ENCODE measurements at regions not wholly inside any gene's neighbourhood (a gene's known extent, or its start where the extent isn't known, plus 50 kb on each side); places are given as distances from the start of the nearest gene placed in this dataset.

DNA sequence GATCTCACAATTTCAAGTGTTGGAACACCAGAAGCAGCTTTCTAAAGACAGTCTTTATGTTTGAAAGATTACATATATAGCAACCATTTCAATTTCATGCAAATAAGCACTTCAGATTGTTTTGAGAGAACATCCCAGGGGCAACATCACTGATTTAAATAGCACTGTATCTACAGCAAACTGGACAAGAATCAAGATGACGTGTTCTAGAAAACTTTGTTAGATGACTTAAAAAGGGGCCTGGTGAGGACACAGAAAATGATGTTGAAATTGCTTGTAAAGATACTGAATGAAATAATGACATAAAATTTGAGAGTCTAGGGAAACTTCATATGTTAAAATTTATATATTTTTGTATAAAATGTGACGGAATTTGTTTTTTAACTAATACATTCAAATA, 277.1 kb downstream of the KLF12 start:
- Histone ChIP-seq H3K4me2 (no peak overlapping the region), H3K36me3 (replicated peaks; ENCODE audit: insufficient read depth, low read depth) (no peaks in the 10 kb centered on the region), H3K79me2 (no peaks in the 10 kb centered on the region), H3K9me3 (ENCODE audit: low read depth) (no peaks in the 10 kb centered on the region), H3K4me3 (no peak overlapping the region), H3K27ac (no peak overlapping the region), H3K4me1 (ENCODE audit: insufficient read depth) (no peaks in the 10 kb centered on the region), H3K27me3 (no peaks in the 10 kb centered on the region), H3K9me2 (replicated peaks; ENCODE audit: insufficient read depth) (no peaks in the 10 kb centered on the region), H2AFZ (no peak overlapping the region), H4K20me1 (ENCODE audit: insufficient read depth, poor library complexity, severe bottlenecking) (no peaks in the 10 kb centered on the region)
- TF ChIP-seq EZH2 (IDR thresholded peaks at IDR 0.05; ENCODE audit: borderline replicate concordance) = no peak
- no peak for TF ChIP-seq EZH2phosphoT487 (IDR thresholded peaks at IDR 0.05; ENCODE audit: low read depth, severe bottlenecking, unreplicated experiment)
- TF ChIP-seq, protein P1, sequence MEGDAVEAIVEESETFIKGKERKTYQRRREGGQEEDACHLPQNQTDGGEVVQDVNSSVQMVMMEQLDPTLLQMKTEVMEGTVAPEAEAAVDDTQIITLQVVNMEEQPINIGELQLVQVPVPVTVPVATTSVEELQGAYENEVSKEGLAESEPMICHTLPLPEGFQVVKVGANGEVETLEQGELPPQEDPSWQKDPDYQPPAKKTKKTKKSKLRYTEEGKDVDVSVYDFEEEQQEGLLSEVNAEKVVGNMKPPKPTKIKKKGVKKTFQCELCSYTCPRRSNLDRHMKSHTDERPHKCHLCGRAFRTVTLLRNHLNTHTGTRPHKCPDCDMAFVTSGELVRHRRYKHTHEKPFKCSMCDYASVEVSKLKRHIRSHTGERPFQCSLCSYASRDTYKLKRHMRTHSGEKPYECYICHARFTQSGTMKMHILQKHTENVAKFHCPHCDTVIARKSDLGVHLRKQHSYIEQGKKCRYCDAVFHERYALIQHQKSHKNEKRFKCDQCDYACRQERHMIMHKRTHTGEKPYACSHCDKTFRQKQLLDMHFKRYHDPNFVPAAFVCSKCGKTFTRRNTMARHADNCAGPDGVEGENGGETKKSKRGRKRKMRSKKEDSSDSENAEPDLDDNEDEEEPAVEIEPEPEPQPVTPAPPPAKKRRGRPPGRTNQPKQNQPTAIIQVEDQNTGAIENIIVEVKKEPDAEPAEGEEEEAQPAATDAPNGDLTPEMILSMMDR (IDR thresholded peaks at IDR 0.05; ENCODE audit: poor library complexity) = no peak
- DNase-seq (ENCODE audit: low spot score) = no peak
- WGBS (ENCODE audit: low lambda C conversion rate, missing lambda C conversion rate) = 99% methylated on average over 2 of the region's 2 CpGs

DNA sequence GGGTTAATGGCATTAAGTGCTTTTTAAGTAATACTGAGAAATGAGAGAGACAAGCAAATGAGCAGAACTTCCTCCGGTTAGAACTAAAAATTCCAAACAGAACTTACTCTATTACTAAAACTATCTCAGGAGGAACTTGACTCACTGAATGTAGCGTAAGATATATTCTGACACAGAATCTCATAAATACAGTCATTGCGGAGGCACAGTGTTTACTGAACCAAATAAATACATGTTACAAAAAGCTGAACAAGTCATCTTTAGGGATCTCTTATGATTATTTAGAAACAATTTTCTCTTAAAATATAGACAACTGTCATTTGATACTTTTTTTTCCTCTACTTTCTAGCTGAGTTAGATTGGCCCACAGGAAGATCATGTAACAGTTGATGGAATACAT, 283.1 kb downstream of the KLF12 start:
- WGBS (ENCODE audit: low lambda C conversion rate, missing lambda C conversion rate) = 61% methylated on average over 3 of the region's 3 CpGs
- Histone ChIP-seq H3K36me3 (replicated peaks; ENCODE audit: insufficient read depth, low read depth) (no peaks in the 10 kb centered on the region), H3K79me2 (no peaks in the 10 kb centered on the region), H3K27ac (no peak overlapping the region), H4K20me1 (ENCODE audit: insufficient read depth, poor library complexity, severe bottlenecking) (no peaks in the 10 kb centered on the region), H3K4me1 (ENCODE audit: insufficient read depth) (peaks cover 7% of the 10 kb centered on the region), H3K9me3 (ENCODE audit: low read depth) (no peaks in the 10 kb centered on the region), H3K4me3 (no peak overlapping the region), H3K4me2 (no peak overlapping the region), H3K9me2 (replicated peaks; ENCODE audit: insufficient read depth) (no peaks in the 10 kb centered on the region), H2AFZ (no peak overlapping the region), H3K27me3 (no peaks in the 10 kb centered on the region)
- no peak for TF ChIP-seq EZH2phosphoT487 (IDR thresholded peaks at IDR 0.05; ENCODE audit: low read depth, severe bottlenecking, unreplicated experiment)
- no peak for DNase-seq (ENCODE audit: low spot score)

DNA sequence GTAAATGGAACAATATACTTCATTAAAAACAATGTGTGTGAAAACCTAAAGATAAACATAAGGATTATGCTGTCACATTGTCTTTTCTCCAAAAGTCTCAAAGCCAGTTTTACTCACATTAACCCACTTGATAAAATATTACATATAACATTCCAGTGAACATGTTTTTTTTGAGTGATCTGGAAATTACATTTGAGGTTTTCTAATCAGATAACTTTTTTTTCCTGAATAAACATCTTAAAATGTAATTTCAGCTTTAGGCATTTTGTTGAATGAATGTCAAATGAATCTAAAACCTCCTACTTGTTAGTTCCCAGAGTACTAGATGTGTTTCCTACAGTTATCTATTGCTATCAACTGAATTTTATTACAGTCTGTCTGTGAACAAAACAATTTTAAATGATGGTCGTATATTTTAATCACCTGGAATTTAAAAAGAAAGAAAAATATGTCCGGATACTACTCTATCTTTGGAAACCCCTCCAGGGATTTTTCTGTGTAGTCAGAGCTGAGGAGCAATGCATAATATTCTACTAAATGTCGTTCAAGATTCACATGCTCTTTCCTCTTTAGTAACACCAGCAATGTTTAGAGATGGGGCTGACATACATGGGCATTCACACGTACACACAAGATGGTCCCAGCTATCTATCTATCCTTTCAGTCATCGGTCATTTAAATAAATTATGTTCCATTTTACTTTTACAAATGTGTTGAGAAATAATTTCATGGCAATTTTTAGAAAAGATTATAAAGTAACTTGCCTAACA, 283.9 kb downstream of the KLF12 start:
- TF ChIP-seq EZH2phosphoT487 (IDR thresholded peaks at IDR 0.05; ENCODE audit: low read depth, severe bottlenecking, unreplicated experiment) = no peak
- 36% methylated on average over 5 of the region's 5 CpGs for WGBS (ENCODE audit: low lambda C conversion rate, missing lambda C conversion rate)
- no peaks in the 10 kb centered on the region for H3K79me2 ChIP-seq
- no peaks in the 10 kb centered on the region for H3K9me2 ChIP-seq (replicated peaks; ENCODE audit: insufficient read depth)
- H2AFZ ChIP-seq = no peak overlapping the region
- H4K20me1 ChIP-seq (ENCODE audit: insufficient read depth, poor library complexity, severe bottlenecking) = no peaks in the 10 kb centered on the region
- H3K4me1 ChIP-seq (ENCODE audit: insufficient read depth) = peaks cover 7% of the 10 kb centered on the region
- no peaks in the 10 kb centered on the region for H3K9me3 ChIP-seq (ENCODE audit: low read depth)
- no peak overlapping the region for H3K27ac ChIP-seq
- H3K27me3 ChIP-seq = no peaks in the 10 kb centered on the region
- DNase-seq (ENCODE audit: low spot score) = no peak
- no peaks in the 10 kb centered on the region for H3K36me3 ChIP-seq (replicated peaks; ENCODE audit: insufficient read depth, low read depth)
- H3K4me3 ChIP-seq = no peak overlapping the region
- no peak overlapping the region for H3K4me2 ChIP-seq

DNA sequence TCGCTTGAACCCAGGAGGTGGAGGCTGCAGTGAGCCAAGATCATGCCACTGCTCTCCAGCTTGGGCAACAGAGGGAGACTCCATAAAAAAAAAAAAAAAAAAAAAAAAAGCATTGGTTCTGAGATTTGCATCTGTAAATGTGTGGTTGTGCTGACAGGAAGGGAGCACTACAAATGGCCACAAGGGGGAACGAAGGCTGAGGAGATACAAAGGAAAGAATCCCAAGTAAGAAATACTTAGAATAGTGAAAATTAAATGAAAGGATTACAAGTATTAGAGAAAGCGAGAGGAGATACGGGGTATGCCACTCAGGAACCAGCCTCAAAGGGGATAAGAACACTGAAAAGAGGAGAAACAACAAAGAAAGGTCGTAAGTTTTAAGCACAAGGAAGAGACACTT, 284.9 kb downstream of the KLF12 start:
- peak; percentile 42 for DNase-seq (ENCODE audit: low spot score)
- H2AFZ ChIP-seq = no peak overlapping the region
- H4K20me1 ChIP-seq (ENCODE audit: insufficient read depth, poor library complexity, severe bottlenecking) = no peaks in the 10 kb centered on the region
- H3K9me2 ChIP-seq (replicated peaks; ENCODE audit: insufficient read depth) = no peaks in the 10 kb centered on the region
- no peaks in the 10 kb centered on the region for H3K36me3 ChIP-seq (replicated peaks; ENCODE audit: insufficient read depth, low read depth)
- WGBS (ENCODE audit: low lambda C conversion rate, missing lambda C conversion rate) = 50% methylated on average over 5 of the region's 5 CpGs
- H3K27ac ChIP-seq = no peak overlapping the region
- H3K9me3 ChIP-seq (ENCODE audit: low read depth) = no peaks in the 10 kb centered on the region
- no peak for TF ChIP-seq EZH2 (IDR thresholded peaks at IDR 0.05; ENCODE audit: borderline replicate concordance)
- TF ChIP-seq, protein P1 (IDR thresholded peaks at IDR 0.05; ENCODE audit: poor library complexity) = peak; percentile 45
- no peaks in the 10 kb centered on the region for H3K27me3 ChIP-seq
- no peak overlapping the region for H3K4me2 ChIP-seq
- H3K4me1 ChIP-seq (ENCODE audit: insufficient read depth) = peaks cover 7% of the 10 kb centered on the region
- no peaks in the 10 kb centered on the region for H3K79me2 ChIP-seq
- no peak overlapping the region for H3K4me3 ChIP-seq

Data from hepatocyte (in vitro differentiated cells).